Left lobe of liver (tissue), 2 donors: ENCODE measurements at regions not wholly inside any gene's neighbourhood (a gene's known extent, or its start where the extent isn't known, plus 50 kb on each side); places are given as distances from the start of the nearest gene placed in this dataset.
A peak's percentile ranks its signal among the peaks of the same experiment; 100 is the strongest.

Experiments
- ATAC-seq: fragments of 200-7000 bp; cut with Tn5 transposase; one replicate; pipeline ENCODE4 v1.9.1; 2020; ENCODE audit warnings: mild to moderate bottlenecking, moderate library complexity
- DNase-seq: peaks from one replicate; pipeline ENCODE4 v3.0.0-alpha.2; 2020; ENCODE audit warnings: low spot score
- donor health status: DM: no; HTN: no; CAD: no; lungs with moderate emphysema.
- donor health status: DM: no; HTN: yes; CAD: no.

- peak; percentile 28 for ATAC-seq
- no peak for DNase-seq
Observed at GRCh38 chr2:63658176-63658968, 69.6 kb downstream of the MDH1 start.

DNA sequence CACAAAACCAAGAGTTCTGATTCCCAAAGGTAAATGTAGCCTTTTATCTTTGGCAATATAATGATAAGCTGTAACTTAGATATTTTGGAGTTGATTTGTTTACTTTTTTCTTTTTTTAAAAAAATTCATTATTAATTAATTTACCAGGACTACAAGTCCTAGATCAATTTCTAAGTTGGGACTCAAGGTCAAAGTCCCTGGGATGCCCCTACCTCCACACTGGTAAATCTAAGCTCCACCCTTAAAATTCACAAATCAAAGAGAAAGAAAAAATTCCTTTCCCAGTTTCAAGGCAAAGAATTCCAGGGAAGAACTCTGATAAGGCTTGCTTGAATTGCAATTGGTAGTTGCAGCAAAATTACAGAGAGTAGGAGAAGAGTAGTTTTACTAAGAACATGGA, 71.3 kb downstream of the MDH1 start:
- DNase-seq (no peak), ATAC-seq (no peak)

- ATAC-seq: no peak
- DNase-seq: no peak
Observed at GRCh38 chr2:63661076-63661475, 72.3 kb downstream of the MDH1 start.

GRCh38 chr2:63662028-63662804, 73.5 kb downstream of the MDH1 start:
- ATAC-seq: peak; percentile 7

DNA sequence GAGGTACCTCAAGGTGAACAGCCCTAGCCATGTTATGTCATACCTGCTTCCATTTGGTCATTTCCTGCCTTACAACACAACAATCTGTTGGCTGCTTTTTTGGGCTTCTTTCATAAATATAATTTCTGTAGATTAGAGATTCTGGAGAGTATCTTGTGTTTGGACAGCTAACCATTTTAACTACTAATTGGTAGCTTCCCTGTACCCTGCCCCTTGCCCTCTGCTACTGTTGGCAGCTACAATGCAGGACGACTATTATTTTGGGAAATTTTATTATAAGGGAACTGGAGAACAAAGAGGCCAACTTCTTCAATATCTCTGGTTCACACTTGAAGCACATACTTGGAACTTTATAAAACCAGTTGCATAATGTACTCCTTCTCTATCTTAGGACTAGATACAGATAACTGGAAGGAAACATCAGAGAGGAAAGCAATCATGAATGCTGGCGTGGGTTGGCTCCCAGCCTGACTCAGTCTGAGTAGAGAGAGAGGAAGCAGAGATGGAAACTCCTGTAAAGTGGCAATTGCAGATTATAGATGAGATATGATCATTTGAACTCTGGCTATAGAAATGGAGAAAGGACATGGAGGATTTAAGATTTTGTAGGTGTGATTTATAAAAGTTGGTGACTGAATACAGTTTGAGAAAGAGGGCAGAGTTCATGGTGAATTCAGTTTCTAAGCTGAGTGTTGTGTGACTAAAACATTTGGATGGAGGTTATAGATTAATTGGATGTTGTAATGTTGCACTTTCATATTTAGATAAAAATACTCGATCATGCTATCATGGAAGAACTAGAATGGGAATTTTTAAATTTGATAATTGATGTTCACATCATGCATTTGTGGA, 74.5 kb downstream of the MDH1 start:
- no peak for DNase-seq
- peak; percentile 67 for ATAC-seq

More at GRCh38 chr2:63662028-63662804, 73.5 kb downstream of the MDH1 start:
- DNase-seq: no peak

- DNase-seq (no peak), ATAC-seq (no peak)
Observed at GRCh38 chr2:63665091-63665490, 76.3 kb downstream of the MDH1 start.

DNA sequence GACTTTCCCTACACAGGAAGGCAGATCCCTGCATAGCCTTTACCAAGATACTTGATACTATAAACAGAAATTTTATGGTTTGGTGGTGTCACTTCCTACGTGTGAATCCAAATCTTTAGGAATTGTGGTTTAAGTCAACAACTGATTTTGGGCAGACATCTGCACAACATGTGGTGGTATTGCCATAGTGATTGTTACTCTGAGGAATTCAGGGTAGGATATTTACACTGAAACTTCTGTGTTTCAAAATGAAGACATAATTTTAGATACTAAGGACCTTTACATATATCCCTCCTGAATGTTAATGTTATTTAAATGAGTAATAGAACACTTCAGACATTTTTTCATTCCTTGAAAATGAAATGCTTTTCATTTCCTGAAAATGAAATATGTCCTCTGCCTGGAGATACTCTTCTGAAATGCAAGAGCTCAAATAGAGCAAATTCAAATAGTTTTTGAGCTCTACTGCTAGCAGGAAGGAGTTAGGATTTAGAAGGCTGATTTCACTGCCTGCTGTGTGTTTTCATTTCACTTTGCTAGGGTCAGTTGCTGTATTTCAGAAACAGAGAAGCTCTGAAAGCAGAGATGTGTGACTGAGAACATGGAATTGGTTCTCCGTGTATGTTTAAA, 77.2 kb downstream of the MDH1 start:
- DNase-seq: no peak
- ATAC-seq: no peak

- DNase-seq (peak; percentile 83), ATAC-seq (peak; percentile 81)
Observed at GRCh38 chr2:63667132-63667700, 78.5 kb downstream of the MDH1 start.

- DNase-seq: no peak
- no peak for ATAC-seq
Observed at GRCh38 chr2:63668000-63668399, 79.2 kb downstream of the MDH1 start.

DNA sequence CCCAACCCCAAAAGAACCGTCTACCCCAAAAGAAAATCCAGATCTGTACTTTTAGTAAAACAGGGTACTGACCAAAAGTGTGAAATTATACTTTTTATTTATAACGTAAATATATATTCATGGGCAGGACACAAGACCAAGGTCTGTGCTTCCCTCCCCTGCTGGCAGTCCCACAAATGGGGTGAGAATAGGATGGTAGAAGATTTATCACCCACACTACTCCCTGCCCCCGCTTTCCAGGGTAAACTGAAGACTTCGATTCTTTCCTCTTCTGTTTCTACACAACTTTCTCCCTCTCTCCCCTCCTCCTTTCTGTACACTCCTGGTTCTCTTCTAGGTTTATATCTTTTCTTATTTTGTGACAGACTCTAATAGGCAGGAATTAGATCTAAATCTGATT, 79.7 kb downstream of the MDH1 start:
- ATAC-seq (no peak), DNase-seq (no peak)

DNA sequence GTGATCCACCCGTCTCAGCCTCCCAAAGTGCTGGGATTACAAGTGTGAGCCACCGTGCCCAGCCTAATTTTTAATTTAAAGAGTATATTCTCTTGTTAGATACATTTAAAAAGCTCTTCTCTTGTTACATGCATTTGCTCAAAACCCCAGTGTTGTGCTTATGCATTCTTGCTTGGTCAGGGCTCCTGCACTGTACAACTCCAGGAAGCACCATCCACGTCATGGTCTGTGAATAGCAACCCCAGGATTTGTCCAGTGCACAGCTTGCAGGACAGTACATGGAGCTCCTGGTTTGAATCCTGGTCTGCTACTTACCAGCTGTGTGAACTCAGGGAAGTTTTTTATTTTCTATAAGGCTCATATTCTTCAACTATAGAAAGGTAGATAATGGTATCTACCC, 80.8 kb downstream of the MDH1 start:
- DNase-seq (no peak), ATAC-seq (no peak)

GRCh38 chr2:63673865-63674533, 85.2 kb downstream of the MDH1 start:
- ATAC-seq: peak; percentile 89
- peak; percentile 70 for DNase-seq

DNA sequence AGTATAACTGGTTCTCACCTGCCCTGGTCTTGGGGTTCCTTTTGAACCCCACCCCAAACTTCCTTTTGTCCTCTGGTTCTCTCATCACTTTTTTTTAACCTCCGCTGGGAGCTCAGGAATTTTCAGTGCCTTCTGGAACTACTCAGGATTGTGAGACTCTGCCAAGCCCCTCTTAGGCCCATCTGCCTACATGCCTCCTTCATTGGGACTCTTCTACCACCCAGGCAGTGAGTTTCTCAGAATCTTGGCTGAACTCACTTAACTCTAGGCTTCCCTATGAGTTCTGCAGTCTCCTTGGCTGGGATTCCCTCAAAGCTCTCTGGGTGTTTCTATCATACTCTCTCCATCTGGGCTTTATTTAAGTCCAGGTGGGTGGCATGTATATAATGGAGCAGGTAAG, 86.3 kb downstream of the MDH1 start:
- ATAC-seq (no peak), DNase-seq (no peak)

DNA sequence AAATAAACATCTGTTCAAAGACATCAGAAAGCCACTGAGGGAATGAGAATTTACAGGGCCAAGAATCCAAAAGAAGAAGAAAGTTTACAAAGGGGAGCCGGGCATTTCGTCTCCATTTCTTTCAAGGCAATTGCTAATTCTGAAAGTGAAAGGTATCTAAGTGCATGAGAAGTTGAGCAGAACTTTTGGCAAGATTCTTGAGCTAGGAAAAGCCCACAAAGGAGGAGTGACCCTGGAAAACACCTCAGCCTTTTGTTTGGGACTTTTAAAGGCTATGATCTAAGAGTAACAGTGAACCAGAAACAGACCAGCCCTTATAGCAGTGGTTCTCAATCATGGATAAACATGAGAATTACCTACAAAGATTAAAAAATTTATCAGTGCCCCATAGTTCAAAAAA, 87.4 kb downstream of the MDH1 start:
- ATAC-seq (no peak), DNase-seq (no peak)

DNA sequence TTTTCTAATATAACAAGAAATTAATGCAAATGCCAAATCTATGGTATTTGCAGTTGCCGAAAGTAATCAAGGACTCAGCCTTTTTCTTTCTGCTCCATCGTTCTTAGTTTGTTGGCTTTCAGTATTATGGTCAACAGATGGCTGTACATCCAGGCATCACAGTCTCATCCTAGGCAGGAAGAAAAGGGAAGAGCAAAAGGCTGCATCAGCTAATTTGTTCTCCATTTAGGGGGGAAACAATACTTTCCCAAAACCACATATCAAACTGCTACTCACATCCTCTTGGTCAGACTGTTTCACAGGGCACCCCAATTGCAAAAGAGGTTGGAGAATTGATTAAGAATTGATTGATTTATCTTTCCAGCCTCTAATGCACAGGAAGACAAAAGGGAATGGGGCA, 89.3 kb downstream of the MDH1 start:
- ATAC-seq (no peak), DNase-seq (no peak)

DNA sequence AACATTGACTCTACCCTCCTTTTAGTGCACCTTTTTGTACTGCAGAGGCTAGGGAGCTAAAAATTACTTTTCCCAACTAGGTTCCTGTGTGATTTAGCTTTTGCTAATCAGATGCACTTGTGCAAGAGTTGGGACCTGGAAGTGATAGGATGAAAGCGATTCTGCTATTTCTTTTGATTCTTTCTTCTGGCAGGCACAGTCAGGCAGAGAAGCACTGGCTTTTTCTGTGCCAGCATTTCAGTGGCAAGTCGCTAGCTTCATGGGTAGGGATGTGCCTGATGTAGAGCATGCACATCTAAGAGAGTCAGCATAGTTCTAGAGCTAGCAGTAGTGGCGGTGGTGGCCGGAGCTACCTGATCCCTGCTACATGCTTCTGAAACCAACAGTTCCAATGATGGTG, 89.8 kb downstream of the MDH1 start:
- ATAC-seq: no peak
- no peak for DNase-seq

GRCh38 chr2:63679252-63679855, 90.6 kb downstream of the MDH1 start:
- DNase-seq: no peak
- no peak for ATAC-seq

- DNase-seq: no peak
- ATAC-seq: no peak
Observed at GRCh38 chr2:63680455-63680854, 91.7 kb downstream of the MDH1 start.

- ATAC-seq (no peak), DNase-seq (no peak)
Observed at GRCh38 chr2:63681896-63682295, 93.1 kb downstream of the MDH1 start.
